SK-N-SH (cell line): ENCODE measurements at regions not wholly inside any gene's neighbourhood (a gene's known extent, or its start where the extent isn't known, plus 50 kb on each side); places are given as distances from the start of the nearest gene placed in this dataset.

Experiments
- MAX ChIP-seq: IDR thresholded peaks from 2 replicates; pipeline ENCODE4 v1.4.0; 2012; ENCODE audit warnings: low read depth
- RCOR1 ChIP-seq: fragments of 150-350 bp; IDR thresholded peaks from 2 replicates; pipeline ENCODE4 v1.6.1; 2017; ENCODE audit warnings: antibody characterized with exemption, low read length

GRCh38 chr5:133847301-133847700, 121.1 kb downstream of the C5orf15 start:
- TF ChIP-seq MAX, result no peak
- TF ChIP-seq RCOR1, result no peak
